Loucy (cell line): ENCODE measurements at regions not wholly inside any gene's neighbourhood (a gene's known extent, or its start where the extent isn't known, plus 50 kb on each side); places are given as distances from the start of the nearest gene placed in this dataset.

Experiments used
- H2AFZ ChIP-seq: fragments of 200-600 bp; sonication (generic); 2 replicates; pipeline ENCODE4 v1.6.0; 2016; ENCODE audit warnings: antibody characterized with exemption, mild to moderate bottlenecking, low read length, moderate library complexity
- H3F3A ChIP-seq: fragments of 200-600 bp; 2 replicates; pipeline ENCODE4 v1.6.0; 2016; ENCODE audit warnings: antibody characterized with exemption, low read depth, mild to moderate bottlenecking
- H3K27me3 ChIP-seq: fragments of 200-600 bp; sonication (generic); 2 replicates; pipeline ENCODE4 v1.6.1; 2014; ENCODE audit warnings: low read length, mild to moderate bottlenecking; ENCODE audit not compliant: insufficient read depth, poor library complexity, severe bottlenecking
- H3K36me3 ChIP-seq: fragments of 200-600 bp; sonication (generic); 2 replicates; pipeline ENCODE4 v1.6.1; 2016; ENCODE audit warnings: low read length; ENCODE audit not compliant: insufficient read depth
- H3K4me1 ChIP-seq: fragments of 200-600 bp; sonication (generic); 2 replicates; pipeline ENCODE4 v1.5.1; 2014; ENCODE audit warnings: low read length, mild to moderate bottlenecking; ENCODE audit not compliant: insufficient read depth, poor library complexity, severe bottlenecking
- H3K4me2 ChIP-seq: fragments of 200-600 bp; sonication (generic); 2 replicates; pipeline ENCODE4 v1.6.0; 2014; ENCODE audit warnings: antibody characterized with exemption, low read length, low read depth, mild to moderate bottlenecking; ENCODE audit not compliant: poor library complexity, severe bottlenecking
- H3K4me3 ChIP-seq: fragments of 200-600 bp; sonication (generic); 2 replicates; pipeline ENCODE4 v1.5.1; 2014; ENCODE audit warnings: low read length, mild to moderate bottlenecking, mixed read lengths; ENCODE audit not compliant: poor library complexity, severe bottlenecking
- H3K79me2 ChIP-seq: fragments of 200-600 bp; sonication (generic); 2 replicates; pipeline ENCODE4 v1.6.1; 2014; ENCODE audit warnings: low read length; ENCODE audit not compliant: insufficient read depth
- H3K9ac ChIP-seq: fragments of 200-600 bp; sonication (generic); 2 replicates; pipeline ENCODE4 v1.6.0; 2014; ENCODE audit warnings: mild to moderate bottlenecking, low read depth, low read length, moderate library complexity; ENCODE audit not compliant: poor library complexity, severe bottlenecking
- H3K9me2 ChIP-seq: fragments of 200-600 bp; sonication (generic); replicated peaks from 2 replicates; pipeline ENCODE4 v1.6.1; 2016; ENCODE audit warnings: low read depth, low read length, mixed read lengths
- H3K9me3 ChIP-seq: fragments of 200-600 bp; sonication (generic); 2 replicates; pipeline ENCODE4 v1.6.1; 2014; ENCODE audit warnings: mild to moderate bottlenecking, antibody characterized with exemption, low read length, low read depth; ENCODE audit not compliant: insufficient read depth
- H4K20me1 ChIP-seq: fragments of 200-600 bp; sonication (generic); 2 replicates; pipeline ENCODE4 v1.6.0; 2014; ENCODE audit warnings: antibody characterized with exemption, low read length, mild to moderate bottlenecking; ENCODE audit not compliant: insufficient read depth, poor library complexity, severe bottlenecking
- EZH2phosphoT487 ChIP-seq: fragments of 200-600 bp; IDR thresholded peaks from 2 replicates; pipeline ENCODE4 v1.6.1; 2018; ENCODE audit warnings: antibody characterized with exemption, mild to moderate bottlenecking, moderate library complexity, borderline replicate concordance
- TF ChIP-seq, protein P1 (sequence below): fragments of 200-600 bp; sonication (generic); conservative IDR thresholded peaks from 2 replicates; pipeline ENCODE4 v1.5.1; 2014; ENCODE audit warnings: mild to moderate bottlenecking, antibody characterized with exemption, low read length

- no peaks in the 10 kb centered on the region for H3K9me2 ChIP-seq
- no peak overlapping the region for H3K4me3 ChIP-seq
- no peaks in the 10 kb centered on the region for H3K27me3 ChIP-seq
- no peaks in the 10 kb centered on the region for H3K4me1 ChIP-seq
- no peak overlapping the region for H3K4me2 ChIP-seq
- no peak overlapping the region for H3K9ac ChIP-seq
- H3K79me2 ChIP-seq: no peaks in the 10 kb centered on the region
- H4K20me1 ChIP-seq: no peaks in the 10 kb centered on the region
- no peak overlapping the region for H2AFZ ChIP-seq
- no peaks in the 10 kb centered on the region for H3F3A ChIP-seq
- TF ChIP-seq, protein P1, sequence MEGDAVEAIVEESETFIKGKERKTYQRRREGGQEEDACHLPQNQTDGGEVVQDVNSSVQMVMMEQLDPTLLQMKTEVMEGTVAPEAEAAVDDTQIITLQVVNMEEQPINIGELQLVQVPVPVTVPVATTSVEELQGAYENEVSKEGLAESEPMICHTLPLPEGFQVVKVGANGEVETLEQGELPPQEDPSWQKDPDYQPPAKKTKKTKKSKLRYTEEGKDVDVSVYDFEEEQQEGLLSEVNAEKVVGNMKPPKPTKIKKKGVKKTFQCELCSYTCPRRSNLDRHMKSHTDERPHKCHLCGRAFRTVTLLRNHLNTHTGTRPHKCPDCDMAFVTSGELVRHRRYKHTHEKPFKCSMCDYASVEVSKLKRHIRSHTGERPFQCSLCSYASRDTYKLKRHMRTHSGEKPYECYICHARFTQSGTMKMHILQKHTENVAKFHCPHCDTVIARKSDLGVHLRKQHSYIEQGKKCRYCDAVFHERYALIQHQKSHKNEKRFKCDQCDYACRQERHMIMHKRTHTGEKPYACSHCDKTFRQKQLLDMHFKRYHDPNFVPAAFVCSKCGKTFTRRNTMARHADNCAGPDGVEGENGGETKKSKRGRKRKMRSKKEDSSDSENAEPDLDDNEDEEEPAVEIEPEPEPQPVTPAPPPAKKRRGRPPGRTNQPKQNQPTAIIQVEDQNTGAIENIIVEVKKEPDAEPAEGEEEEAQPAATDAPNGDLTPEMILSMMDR: no peak
- no peak for TF ChIP-seq EZH2phosphoT487
- no peaks in the 10 kb centered on the region for H3K36me3 ChIP-seq
- peaks cover 17% of the 10 kb centered on the region; the same call in 1 of the 2 replicates for H3K9me3 ChIP-seq
Observed at GRCh38 chr10:118926072-118926417, 103.5 kb upstream of the NANOS1 start.

DNA sequence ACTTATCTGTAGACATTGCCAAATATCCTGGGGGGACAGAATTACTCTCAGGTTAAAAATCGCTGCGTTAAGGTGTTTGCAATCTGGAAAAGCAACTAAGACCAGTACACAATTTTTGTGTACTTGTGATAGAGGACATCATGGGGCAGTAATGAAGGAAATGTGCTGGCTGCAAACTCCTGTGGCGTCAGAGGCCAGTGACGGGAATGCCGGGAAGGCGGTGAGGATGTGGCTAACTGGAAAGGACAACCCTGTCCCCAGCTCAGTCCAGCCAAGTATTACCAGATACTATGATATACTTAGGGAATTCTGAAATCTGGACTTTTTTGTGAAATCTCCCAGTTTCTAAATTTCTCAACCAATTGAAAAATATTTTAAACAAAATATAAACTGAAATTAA is 103.1 kb upstream of the NANOS1 start:
- Histone ChIP-seq H3K4me2 (no peak overlapping the region), H3K36me3 (no peaks in the 10 kb centered on the region), H3K9me3 (peaks cover 20% of the 10 kb centered on the region; the same call in 1 of the 2 replicates), H2AFZ (no peak overlapping the region), H3K4me1 (no peaks in the 10 kb centered on the region), H3K9me2 (no peaks in the 10 kb centered on the region), H3F3A (no peaks in the 10 kb centered on the region), H3K4me3 (no peak overlapping the region), H3K27me3 (no peaks in the 10 kb centered on the region), H4K20me1 (no peaks in the 10 kb centered on the region), H3K9ac (no peak overlapping the region), H3K79me2 (no peaks in the 10 kb centered on the region)
- TF ChIP-seq, protein P1: no peak
- no peak for TF ChIP-seq EZH2phosphoT487

DNA sequence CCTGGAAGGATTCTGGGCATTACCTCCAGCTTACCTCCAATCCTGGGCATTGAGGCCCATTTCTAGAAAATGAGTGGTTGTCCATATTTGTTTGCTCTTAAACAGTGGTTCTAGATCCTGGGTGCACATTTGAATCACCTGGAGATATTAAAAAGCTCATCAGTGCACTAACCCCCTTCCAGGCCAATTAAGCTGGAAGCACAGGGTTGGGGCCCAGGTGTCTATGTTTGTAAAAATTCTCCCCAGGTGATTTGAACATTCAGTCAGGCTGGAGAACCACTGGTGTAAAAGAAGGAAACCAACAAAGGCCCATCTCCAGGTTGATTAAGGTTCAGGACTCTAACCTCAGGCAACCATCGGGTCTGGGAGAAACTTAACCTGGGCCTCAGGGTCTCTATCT is 102.6 kb upstream of the NANOS1 start:
- TF ChIP-seq, protein P1: no peak
- no peak for TF ChIP-seq EZH2phosphoT487
- H3K4me3 ChIP-seq: no peak overlapping the region
- no peak overlapping the region for H3K4me2 ChIP-seq
- no peak overlapping the region for H2AFZ ChIP-seq
- peaks cover 25% of the 10 kb centered on the region; the same call in 1 of the 2 replicates for H3K9me3 ChIP-seq
- H3K4me1 ChIP-seq: no peaks in the 10 kb centered on the region
- H3K9me2 ChIP-seq: no peaks in the 10 kb centered on the region
- H3K79me2 ChIP-seq: no peaks in the 10 kb centered on the region
- no peaks in the 10 kb centered on the region for H3F3A ChIP-seq
- no peaks in the 10 kb centered on the region for H3K36me3 ChIP-seq
- no peaks in the 10 kb centered on the region for H4K20me1 ChIP-seq
- H3K9ac ChIP-seq: no peak overlapping the region
- H3K27me3 ChIP-seq: no peaks in the 10 kb centered on the region
